HG03469 (cell line): ENCODE measurements at regions not wholly inside any gene's neighbourhood (a gene's known extent, or its start where the extent isn't known, plus 50 kb on each side); places are given as distances from the start of the nearest gene placed in this dataset.

Experiments
- ATAC-seq: cut with Tn5 transposase; IDR thresholded peaks from one replicate; pipeline ENCODE4 v1.9.1; 2021; ENCODE audit warnings: mild to moderate bottlenecking, moderate library complexity, moderate number of reproducible peaks; ENCODE audit not compliant: unreplicated experiment

GRCh38 chr16:62156971-62157370 lies 120.7 kb upstream of the CDH8 start:
- no peak for ATAC-seq

GRCh38 chr16:62149631-62150030 lies 113.4 kb upstream of the CDH8 start:
- ATAC-seq: no peak

GRCh38 chr16:62137996-62138395 lies 101.8 kb upstream of the CDH8 start:
- ATAC-seq: no peak

GRCh38 chr16:62135911-62136310 lies 99.7 kb upstream of the CDH8 start:
- ATAC-seq: no peak

- ATAC-seq: no peak
Measured at GRCh38 chr16:62135446-62135845, 99.2 kb upstream of the CDH8 start.

GRCh38 chr16:62130101-62130500 lies 93.9 kb upstream of the CDH8 start:
- no peak for ATAC-seq

- no peak for ATAC-seq
Measured at GRCh38 chr16:62105244-62105643, 69.0 kb upstream of the CDH8 start.

GRCh38 chr16:62102588-62102987 lies 66.3 kb upstream of the CDH8 start:
- ATAC-seq: no peak

GRCh38 chr16:62100651-62101050 lies 64.4 kb upstream of the CDH8 start:
- ATAC-seq: no peak

- no peak for ATAC-seq
Measured at GRCh38 chr16:62089715-62090114, 53.5 kb upstream of the CDH8 start.

- ATAC-seq: no peak
Measured at GRCh38 chr16:62088731-62089410, 52.6 kb upstream of the CDH8 start.
